ENCODE measurements at regions not wholly inside any gene's neighbourhood (a gene's known extent, or its start where the extent isn't known, plus 50 kb on each side); places are given as distances from the start of the nearest gene placed in this dataset.

DNA sequence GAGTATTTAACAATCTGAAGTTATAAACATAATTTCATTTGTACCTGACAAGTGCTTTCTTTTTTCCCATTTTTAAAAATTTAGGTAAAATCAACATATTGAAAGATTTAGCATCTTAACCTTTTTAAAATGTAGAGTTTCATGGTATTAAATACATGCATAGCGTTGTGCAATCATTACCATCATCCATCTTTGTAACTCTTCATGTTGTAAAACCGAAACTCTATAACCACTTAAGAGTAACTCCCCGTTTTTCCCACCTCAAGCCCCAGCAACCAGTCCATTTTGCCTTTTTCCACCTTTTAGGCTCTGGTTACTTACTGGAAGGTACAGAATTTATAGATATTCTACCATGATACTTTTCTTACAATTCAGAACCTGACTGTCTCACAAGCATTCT is 892.5 kb downstream of the DNAJB9 start:
- TF ChIP-seq CTCF (IDR thresholded peaks at IDR 0.05) (no peak), POLR2A (IDR thresholded peaks at IDR 0.05) (no peak), EP300 (IDR thresholded peaks at IDR 0.05) (no peak)
